HG03139 (cell line): ENCODE measurements at regions not wholly inside any gene's neighbourhood (a gene's known extent, or its start where the extent isn't known, plus 50 kb on each side); places are given as distances from the start of the nearest gene placed in this dataset.
A peak's percentile ranks its signal among the peaks of the same experiment; 100 is the strongest.

Source experiments
- ATAC-seq: cut with Tn5 transposase; IDR thresholded peaks from one replicate; pipeline ENCODE4 v1.9.1; 2021; ENCODE audit not compliant: unreplicated experiment

DNA sequence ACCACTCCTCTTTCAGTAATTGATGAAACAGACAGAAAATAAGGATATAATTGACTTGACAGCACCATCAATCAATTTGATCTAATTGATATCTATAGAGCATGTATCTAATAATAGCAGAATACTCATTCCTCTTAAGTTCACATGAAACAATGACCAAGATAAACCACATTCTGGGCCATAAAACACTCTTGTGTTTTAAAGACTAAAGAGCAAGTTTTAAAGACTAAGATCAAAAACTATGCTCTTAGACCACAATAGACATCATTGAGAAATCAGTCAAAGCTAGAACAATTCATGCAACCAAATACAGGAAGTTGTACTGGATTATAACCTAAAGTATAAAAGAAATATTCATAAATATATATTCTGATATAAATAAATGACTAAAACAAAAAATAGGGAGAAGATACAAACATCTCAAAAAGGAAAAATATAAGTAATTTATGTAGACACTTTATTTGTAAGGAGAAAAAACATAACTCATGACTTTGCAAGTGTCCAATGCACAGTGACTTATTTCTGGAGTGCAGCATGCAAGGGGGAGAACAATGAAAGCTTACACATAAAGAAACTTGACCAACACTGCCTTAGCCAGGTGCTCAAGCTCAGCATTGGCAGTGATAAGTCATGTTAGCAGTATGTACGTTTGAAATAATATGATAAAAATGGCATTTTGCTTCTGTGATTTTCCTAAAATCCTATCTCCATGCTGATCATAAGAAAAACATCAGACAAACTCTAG lies 312.7 kb upstream of the IGFBP3 start:
- peak; percentile 65 for ATAC-seq

DNA sequence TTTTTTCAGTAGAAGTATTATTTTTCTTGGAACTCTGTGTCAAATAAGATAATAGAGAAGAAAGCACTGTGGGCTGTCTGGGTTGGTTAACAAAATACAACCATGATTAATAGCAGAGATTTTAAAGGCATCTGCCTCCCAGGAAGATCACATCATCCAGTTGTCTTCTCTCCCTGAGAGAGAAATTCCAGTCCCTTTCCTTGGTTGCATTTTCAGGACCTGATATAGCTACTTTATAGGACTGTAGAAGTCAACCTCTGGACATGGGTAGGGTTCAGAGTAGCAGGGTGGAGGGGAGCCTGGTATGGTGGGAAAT lies 309.9 kb upstream of the IGFBP3 start:
- no peak for ATAC-seq

DNA sequence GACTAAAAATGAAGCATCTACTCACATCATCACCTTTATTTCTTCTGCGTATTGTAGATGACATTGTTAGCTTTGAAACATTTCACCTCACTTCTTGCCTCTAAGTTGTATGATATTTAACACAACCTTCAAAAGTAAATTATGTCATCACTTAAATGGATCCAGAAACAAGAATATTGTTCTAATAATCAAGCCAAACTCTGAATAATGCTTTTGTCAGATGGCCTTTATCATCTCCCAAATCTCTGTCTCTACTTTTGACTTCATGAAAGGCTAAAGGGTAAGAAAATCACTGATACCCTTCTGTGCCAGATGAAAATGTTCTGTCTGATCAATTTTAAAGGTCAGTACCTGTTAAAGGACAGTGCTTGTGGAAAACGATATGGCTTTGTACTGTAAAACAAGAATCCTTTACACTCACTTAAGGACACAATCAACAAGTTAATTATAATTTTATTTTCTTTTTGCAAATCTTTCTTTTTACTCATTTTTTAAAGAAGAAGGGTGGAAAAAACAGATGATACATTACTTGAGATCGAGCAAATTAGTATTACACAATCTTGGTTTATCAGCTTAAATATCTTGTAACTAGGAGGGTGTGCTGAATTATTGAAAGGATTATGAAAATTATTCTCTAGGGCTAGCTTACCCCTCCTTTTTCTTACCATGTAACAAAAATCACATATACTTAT lies 309.4 kb upstream of the IGFBP3 start:
- ATAC-seq: no peak

- no peak for ATAC-seq
These were observed 308.3 kb upstream of the IGFBP3 start for GRCh38 chr7:46229409-46229808.

DNA sequence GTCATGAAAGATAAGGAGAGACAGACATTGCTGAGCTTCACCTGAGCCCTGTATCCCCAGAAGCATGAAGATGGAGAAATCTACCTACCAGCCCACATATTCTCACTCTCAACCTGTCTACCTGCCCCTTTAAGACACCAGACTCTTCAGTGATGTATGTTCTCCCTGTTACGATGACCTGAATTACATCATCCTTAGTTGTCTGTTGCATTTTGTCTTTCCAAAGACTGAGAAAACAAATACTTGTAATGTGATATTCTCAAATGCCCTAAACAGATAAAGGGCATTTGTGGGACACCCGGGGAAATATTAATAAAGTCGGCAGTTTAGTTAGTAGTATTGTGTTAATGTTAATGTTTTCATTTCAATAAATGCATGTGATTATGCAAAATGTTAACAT lies 305.8 kb upstream of the IGFBP3 start:
- ATAC-seq: no peak

GRCh38 chr7:46224363-46224762 lies 303.3 kb upstream of the IGFBP3 start:
- ATAC-seq: no peak

GRCh38 chr7:46220066-46220630 lies 299.1 kb upstream of the IGFBP3 start:
- ATAC-seq: no peak

DNA sequence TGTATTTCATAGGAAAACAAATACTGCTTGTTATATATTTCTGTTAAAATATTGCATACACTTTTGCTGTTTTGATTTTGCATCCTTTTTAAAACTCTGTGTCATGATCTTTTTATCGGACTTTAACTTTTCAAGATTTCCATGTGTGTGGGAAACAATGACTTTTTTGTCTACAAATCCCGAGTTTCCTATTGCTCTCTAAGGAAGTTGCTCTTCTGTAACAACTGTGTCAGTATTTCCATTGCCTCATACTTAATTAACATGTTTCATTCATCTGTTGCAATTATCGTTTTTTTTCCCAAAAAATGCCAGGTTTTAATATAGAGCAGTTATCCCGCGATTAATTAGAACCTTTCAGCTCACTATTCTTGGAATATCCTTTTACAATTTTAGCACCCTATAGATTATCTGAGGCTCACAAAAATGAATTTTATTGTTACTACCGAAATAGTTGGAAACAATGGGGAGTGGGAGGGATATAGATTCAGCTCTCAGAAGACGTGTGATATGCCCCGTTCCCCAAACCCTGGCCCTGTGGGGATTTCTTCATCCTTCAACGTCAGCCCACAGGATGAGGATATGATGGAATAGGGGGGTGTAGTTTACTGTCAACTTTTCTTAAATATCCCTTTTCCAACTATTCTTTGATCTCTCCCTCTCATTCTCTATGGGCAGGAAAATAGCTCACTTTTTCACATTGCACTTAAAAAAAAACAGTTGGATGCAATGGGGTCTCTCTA lies 297.6 kb upstream of the IGFBP3 start:
- ATAC-seq: no peak

DNA sequence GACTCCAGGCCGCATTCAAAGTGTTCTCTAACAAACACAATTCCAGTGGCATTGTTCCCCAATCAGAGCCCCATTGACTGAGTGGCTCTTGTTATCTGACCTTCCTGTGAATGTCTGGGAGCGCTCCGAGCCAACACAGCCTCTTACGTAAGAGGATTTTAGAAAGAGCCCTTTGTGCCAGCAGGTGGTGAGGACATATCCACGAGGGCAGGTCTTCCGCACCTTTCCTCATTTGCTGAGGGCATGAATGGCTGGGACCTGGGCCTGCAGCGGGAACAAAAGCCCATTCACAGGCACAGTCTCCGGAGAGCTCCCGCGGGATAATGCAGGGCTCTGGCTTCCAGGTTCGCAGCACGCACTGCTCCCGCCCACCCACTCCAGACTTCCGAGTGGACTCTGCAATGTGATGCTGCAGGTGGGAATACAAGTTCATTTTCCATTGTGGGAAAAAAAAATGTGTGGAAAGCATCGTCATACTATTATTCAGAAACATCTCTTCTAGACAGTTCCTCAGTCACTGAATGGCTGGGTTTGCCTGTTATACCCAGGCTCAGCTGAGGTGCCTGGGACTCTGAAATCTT lies 295.0 kb upstream of the IGFBP3 start:
- ATAC-seq: no peak

- ATAC-seq: no peak
These were observed 293.5 kb upstream of the IGFBP3 start for GRCh38 chr7:46214526-46214925.

DNA sequence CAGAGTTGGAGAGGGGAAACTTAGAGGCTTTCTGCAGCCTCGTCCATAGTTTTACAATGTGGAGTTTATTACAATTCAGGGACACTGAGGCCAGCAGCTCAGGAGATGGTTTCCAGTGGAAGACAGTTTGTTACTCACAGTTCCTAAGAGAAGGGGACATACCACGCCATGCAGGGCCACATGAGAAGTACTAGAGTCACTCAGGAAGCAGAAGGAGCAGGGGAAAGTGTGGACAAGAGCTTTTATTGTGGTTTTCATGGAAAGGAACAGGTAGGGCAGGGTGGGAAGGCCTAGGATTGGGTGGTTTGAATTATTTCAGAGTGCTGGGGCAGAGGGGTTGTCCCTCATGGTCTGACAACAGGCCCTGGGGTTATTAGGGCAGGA lies 292.1 kb upstream of the IGFBP3 start:
- ATAC-seq: no peak

- ATAC-seq: no peak
These were observed 291.5 kb upstream of the IGFBP3 start for GRCh38 chr7:46212425-46213153.

- no peak for ATAC-seq
These were observed 289.4 kb upstream of the IGFBP3 start for GRCh38 chr7:46210467-46210866.

DNA sequence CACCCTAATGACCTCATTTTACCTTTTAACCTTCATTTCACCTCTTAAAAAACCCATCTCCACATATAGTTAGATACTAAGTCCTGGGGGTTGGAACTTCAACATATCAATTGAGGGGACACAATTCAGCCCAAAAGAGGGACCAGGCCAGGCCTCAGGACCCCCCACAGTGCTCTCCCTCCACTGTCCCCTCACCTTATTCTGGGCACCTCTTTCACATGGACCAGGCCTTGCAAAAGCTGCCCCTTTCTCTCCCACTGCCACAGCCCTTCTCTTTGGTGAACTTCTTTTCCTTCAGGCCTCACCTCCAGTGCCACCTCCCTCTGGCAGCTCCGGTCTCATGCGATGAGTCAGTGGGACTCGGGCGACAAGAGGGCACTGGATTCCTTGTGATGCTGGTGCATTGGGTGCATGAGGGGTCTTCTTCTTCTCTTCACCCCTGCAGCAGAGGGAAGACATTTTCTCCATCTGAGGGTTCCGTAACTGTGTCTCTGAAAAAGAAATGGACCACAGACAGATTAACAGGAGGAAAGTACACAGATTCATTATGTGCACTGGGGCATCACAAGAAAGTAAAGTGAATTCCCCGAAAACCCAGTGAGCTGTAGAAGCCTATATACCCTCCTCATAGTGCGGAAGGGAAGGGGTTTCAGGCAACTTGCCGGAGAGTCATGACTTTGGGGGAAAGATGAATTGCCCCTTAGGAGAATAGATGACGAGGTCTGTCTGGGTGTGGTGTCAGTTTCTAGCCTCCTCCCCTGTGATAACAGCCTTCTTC lies 288.7 kb upstream of the IGFBP3 start:
- ATAC-seq: no peak

DNA sequence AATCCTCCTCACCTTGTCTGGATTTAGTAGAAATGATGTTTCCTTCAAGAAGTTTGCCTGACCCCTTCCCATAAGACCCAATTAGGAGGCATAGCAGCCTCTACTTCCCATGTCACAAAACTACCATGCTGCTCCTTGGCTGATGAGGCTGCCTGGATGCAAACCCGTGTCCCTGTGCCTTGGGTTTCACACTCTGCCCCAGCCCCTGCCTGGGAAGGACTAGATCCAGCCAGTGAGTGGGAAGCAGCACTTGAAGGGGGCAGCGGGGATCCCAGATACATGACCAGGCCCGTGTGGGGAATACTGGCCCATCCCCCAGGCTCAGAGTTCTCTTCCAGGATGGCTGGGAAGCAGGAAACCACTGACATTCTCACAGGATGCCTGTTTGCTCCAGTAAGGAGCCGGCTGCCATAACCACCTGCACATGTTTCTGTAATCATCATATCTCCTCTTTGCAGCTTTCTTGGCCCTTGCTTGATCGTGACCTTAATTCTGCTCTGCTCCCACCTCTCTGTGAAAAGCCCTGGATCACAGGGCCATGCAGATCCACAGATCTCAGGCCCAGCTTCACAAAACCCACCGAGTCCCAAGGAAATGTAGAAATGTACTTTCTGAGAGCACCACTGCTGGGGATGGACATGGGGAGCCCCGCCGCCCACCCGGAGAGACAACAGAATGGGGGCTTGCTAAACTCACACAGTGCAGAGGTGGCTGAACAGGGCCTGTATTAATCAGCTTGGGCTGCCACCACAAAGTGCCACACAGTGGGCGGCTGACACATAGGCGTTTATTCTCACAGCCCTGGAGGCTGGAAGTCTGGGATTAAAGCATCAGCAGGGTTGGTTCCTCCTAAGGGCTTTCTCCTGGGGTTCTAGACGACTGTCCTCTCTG lies 287.8 kb upstream of the IGFBP3 start:
- ATAC-seq: no peak

DNA sequence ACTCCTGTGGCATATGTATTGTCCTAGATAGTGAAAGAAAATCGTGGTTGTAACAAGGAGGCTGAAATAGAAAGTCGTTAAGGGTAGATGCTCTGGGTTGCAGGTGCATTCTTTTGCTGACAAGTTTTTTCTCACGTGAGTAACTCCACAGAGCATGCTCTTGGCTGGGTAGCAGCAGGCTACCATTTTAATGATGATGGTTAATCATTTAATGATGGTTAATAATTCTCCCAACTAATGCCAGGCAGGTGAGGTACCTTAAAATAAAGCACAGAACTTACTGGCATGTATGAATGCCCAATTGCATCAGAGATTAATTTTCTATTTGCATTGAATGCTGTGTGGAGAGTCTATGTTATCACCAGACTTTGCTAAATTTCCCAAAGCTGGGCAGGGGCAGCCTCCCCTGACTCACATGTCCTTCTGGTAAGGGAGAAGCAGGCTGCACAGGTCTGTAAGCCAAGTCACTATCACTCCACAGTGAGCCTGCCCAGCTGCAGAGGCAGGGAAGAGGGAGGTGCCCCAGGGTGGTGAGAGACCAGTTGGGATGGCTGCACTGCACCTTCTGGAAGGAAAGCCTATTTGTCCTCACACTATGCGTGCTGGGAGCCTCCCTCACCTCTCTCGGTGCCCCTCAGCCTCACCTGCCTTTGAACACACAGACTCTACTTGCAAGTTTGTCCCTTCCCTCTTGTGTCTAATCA lies 287.0 kb upstream of the IGFBP3 start:
- no peak for ATAC-seq

DNA sequence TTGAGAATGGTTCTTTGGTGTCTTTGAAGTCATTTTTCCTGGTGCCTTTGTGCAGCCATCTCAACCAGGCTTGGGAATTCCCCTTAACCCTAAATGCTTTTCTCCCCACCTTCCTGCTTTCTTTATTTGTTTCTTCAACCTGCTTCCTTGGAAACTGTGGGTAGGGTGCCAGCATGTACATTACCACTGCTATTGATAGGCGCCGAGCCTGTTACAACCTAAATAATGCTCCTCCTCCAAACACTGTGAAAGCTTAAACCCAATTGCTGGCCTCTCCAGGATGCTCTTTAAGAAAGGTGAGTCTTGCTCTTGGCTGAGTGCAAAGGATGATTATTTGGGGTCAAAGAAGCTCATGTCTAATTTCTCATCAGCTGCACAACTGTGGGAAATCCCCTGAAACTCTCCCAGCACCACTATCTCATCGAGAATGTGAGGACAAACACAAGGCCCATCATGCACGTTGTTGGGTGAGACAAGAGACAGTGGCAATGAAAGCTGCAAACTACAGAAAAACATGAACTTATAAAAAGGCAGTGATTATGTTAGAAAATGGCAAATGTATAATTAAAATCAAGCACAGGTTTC lies 285.5 kb upstream of the IGFBP3 start:
- no peak for ATAC-seq

GRCh38 chr7:46205478-46205877 lies 284.4 kb upstream of the IGFBP3 start:
- no peak for ATAC-seq
